ENCODE measurements at regions not wholly inside any gene's neighbourhood (a gene's known extent, or its start where the extent isn't known, plus 50 kb on each side); places are given as distances from the start of the nearest gene placed in this dataset.
A peak's percentile ranks its signal among the peaks of the same experiment; 100 is the strongest.

GRCh38 chr3:106836906-106837305, 540.3 kb upstream of the CCDC54 start:
- Mint-ChIP-seq H3K27me3 (ENCODE audit: insufficient read depth, low read depth) (no peaks in the 10 kb centered on the region), H3K27ac (no peak overlapping the region), H3K4me3 (no peak overlapping the region), H3K9me3 (peaks cover 11% of the 10 kb centered on the region), H3K4me1 (peaks cover 2% of the 10 kb centered on the region), H3K36me3 (no peaks in the 10 kb centered on the region)
- H3K4me3 ChIP-seq = no peak overlapping the region
- no peak overlapping the region for H3K4me2 ChIP-seq
- H3K27ac ChIP-seq = no peak overlapping the region
- DNase-seq (ENCODE audit: low spot score) = no peak
- H3K27me3 ChIP-seq = no peaks in the 10 kb centered on the region
- peaks cover 6% of the 10 kb centered on the region for H3K36me3 ChIP-seq
- no peaks in the 10 kb centered on the region for H4K20me1 ChIP-seq (ENCODE audit: low read depth)
- TF ChIP-seq CTCF (IDR thresholded peaks at IDR 0.05) (no peak), EZH2 (IDR thresholded peaks at IDR 0.05) (no peak), EZH2phosphoT487 (IDR thresholded peaks at IDR 0.05) (no peak)
- H3K79me2 ChIP-seq (ENCODE audit: low read depth) = no peaks in the 10 kb centered on the region
- no peaks in the 10 kb centered on the region for H3K9me3 ChIP-seq (ENCODE audit: low read depth)
- peak overlapping the region; percentile 46 for H2AFZ ChIP-seq (replicated peaks)
- no peaks in the 10 kb centered on the region for H3K4me1 ChIP-seq
- H3K9ac ChIP-seq = no peak overlapping the region
- no peaks in the 10 kb centered on the region for H3F3A ChIP-seq (ENCODE audit: low read depth)

- peaks cover 4% of the 10 kb centered on the region for H3K4me1 ChIP-seq
- peaks cover 4% of the 10 kb centered on the region for H3K9me3 Mint-ChIP-seq
- no peak overlapping the region for H3K27ac Mint-ChIP-seq
- H3K27me3 ChIP-seq = no peaks in the 10 kb centered on the region
- peaks cover 6% of the 10 kb centered on the region for H3K36me3 ChIP-seq
- no peaks in the 10 kb centered on the region for H3K36me3 Mint-ChIP-seq
- H3K4me3 Mint-ChIP-seq = no peak overlapping the region
- DNase-seq (ENCODE audit: low spot score) = no peak
- peak overlapping the region; percentile 46 for H2AFZ ChIP-seq (replicated peaks)
- no peaks in the 10 kb centered on the region for H3K79me2 ChIP-seq (ENCODE audit: low read depth)
- H4K20me1 ChIP-seq (ENCODE audit: low read depth) = no peaks in the 10 kb centered on the region
- TF ChIP-seq EZH2phosphoT487 (IDR thresholded peaks at IDR 0.05) = no peak
- TF ChIP-seq EZH2 (IDR thresholded peaks at IDR 0.05) = no peak
- no peak for TF ChIP-seq CTCF (IDR thresholded peaks at IDR 0.05)
- H3K9me3 ChIP-seq (ENCODE audit: low read depth) = no peaks in the 10 kb centered on the region
- no peaks in the 10 kb centered on the region for H3F3A ChIP-seq (ENCODE audit: low read depth)
- H3K27me3 Mint-ChIP-seq (ENCODE audit: insufficient read depth, low read depth) = no peaks in the 10 kb centered on the region
- H3K27ac ChIP-seq = no peak overlapping the region
- H3K9ac ChIP-seq = no peak overlapping the region
- H3K4me1 Mint-ChIP-seq = peaks cover 2% of the 10 kb centered on the region
- no peak overlapping the region for H3K4me2 ChIP-seq
- no peak overlapping the region for H3K4me3 ChIP-seq
Measured at GRCh38 chr3:106837616-106838015, 539.6 kb upstream of the CCDC54 start.

GRCh38 chr3:106839576-106840280, 537.5 kb upstream of the CCDC54 start:
- H3K4me1 ChIP-seq = peaks cover 4% of the 10 kb centered on the region
- H3K36me3 ChIP-seq = no peaks in the 10 kb centered on the region
- TF ChIP-seq EZH2 (IDR thresholded peaks at IDR 0.05) = no peak
- no peak for TF ChIP-seq EZH2phosphoT487 (IDR thresholded peaks at IDR 0.05)
- TF ChIP-seq CTCF (IDR thresholded peaks at IDR 0.05) = no peak
- no peaks in the 10 kb centered on the region for H4K20me1 ChIP-seq (ENCODE audit: low read depth)
- no peak overlapping the region for H3K4me3 ChIP-seq
- H3K9me3 ChIP-seq (ENCODE audit: low read depth) = peaks cover 4% of the 10 kb centered on the region
- no peak overlapping the region for H3K4me2 ChIP-seq
- no peaks in the 10 kb centered on the region for H3F3A ChIP-seq (ENCODE audit: low read depth)
- Mint-ChIP-seq H3K27me3 (ENCODE audit: insufficient read depth, low read depth) (no peaks in the 10 kb centered on the region), H3K36me3 (no peaks in the 10 kb centered on the region), H3K4me1 (peaks cover 2% of the 10 kb centered on the region), H3K27ac (no peak overlapping the region), H3K4me3 (no peak overlapping the region), H3K9me3 (no peaks in the 10 kb centered on the region)
- no peak for DNase-seq (ENCODE audit: low spot score)
- H3K9ac ChIP-seq = no peak overlapping the region
- no peak overlapping the region for H2AFZ ChIP-seq (replicated peaks)
- H3K79me2 ChIP-seq (ENCODE audit: low read depth) = no peaks in the 10 kb centered on the region
- H3K27me3 ChIP-seq = no peaks in the 10 kb centered on the region
- H3K27ac ChIP-seq = no peak overlapping the region

All from neural progenitor cell (in vitro differentiated cells).